HG03103 (cell line): ENCODE measurements at regions not wholly inside any gene's neighbourhood (a gene's known extent, or its start where the extent isn't known, plus 50 kb on each side); places are given as distances from the start of the nearest gene placed in this dataset.

Source experiments
- ATAC-seq: cut with Tn5 transposase; IDR thresholded peaks from one replicate; pipeline ENCODE4 v1.9.1; 2021; ENCODE audit warnings: low read depth; ENCODE audit not compliant: unreplicated experiment

DNA sequence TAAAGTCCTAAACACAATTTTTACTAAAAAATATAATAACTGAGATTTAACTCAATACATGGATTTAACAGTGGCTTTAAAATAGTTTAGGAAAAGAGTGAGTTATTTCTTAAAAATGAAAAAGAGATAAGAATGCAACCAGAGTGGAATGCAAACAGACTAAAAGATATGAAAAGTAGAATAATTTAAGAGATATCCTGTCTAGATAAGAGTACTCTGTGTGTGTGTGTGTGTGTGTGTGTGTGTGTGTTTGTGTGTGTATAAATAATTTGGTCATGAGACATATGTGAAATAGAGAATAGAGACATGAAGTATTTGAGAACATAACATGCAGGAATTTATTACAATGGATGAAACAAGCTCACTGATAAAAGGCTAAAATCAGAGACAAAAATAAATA, 986.9 kb upstream of the CHORDC1 start:
- no peak for ATAC-seq

DNA sequence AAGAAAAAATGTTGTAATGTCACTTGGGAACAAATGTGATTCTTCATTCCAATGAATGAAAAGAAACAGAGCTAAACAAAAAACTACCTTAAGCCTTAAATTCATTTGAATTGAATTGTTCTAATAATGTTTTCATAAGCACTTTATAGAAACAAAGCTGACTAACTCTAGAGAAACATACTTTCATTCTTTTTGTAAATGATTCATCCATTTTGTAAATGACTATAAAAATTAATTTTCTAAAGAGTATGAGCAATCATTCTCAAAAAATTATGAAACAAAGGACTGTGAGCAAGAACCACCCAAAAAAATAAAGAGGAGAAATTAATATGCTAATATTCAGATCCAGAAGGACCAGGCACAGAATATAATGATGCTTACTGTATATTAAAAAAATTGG, 986.5 kb upstream of the CHORDC1 start:
- no peak for ATAC-seq

DNA sequence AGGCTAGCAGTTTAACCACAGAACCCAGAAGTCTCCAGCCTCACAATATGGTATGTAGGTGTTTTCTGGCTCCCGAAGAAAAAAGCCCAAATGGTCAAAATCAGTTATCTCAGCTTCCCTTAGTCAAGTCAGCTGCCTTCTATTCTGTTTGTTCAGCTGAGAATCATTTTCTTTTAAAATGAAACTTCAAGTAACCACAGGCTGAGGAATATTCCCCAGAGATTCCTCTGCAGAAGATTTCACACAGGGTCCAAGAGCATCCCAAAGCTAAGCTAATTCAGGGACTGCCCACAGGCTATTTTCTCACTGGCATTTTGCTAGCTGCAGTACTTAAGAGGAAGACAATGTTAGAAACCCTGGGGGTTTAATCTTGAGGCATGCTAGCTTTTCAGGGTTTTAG, 977.0 kb upstream of the CHORDC1 start:
- ATAC-seq, result no peak

DNA sequence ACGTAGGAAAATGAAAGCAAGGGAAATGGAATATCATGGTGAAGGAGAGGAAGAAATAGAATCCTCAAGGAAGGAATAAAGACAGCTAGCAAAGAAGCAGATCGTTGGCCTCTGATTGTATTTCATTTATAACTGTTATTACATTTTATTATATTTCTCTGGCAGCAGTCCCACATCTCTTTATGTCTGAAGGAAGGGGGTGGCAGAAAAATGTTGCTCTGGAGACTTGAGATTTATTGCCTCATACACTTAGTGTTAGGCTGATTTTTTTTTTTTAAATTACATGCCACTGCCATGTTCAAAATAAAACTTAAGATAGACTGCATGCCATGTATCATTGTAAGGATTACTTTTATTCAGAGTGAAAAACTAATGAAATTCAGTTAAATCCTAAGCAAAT, 971.7 kb upstream of the CHORDC1 start:
- ATAC-seq, result no peak

DNA sequence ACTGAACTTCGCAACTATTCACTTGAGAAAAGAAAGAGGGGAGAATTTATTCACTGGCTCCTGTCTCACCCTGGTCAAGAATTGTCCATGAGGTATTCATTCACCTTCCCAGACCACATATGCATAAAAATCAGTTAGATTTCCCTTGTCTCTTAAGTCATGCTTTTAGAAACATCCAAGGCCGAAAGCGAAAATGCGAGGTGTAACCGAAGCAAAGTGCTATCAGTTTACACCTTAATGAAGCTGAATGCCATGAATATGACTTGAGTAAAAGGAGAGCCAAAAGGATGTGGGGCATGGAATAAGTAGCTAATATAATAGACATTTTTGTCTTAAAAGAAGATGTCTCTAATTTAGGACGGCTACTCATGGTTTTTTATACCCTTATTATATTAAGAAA, 965.6 kb upstream of the CHORDC1 start:
- no peak for ATAC-seq

DNA sequence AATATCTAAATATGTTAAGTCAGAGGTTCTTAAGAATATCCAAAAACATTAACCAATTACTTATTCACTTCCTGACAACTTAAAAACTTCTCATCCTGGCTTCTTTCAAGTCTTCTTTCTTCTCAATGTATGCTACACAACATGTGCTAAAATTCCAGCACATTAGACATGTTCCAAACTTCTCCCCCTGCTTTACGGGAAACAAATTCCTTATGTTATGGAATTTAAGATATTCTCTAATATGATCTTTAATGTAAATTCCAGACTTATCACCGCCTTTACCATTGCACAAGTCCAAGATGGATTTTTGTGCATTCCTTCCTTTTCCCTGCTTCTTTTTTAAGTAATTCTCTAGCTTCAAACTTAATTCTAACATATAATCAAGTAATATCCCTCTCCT, 964.5 kb upstream of the CHORDC1 start:
- ATAC-seq, result no peak

DNA sequence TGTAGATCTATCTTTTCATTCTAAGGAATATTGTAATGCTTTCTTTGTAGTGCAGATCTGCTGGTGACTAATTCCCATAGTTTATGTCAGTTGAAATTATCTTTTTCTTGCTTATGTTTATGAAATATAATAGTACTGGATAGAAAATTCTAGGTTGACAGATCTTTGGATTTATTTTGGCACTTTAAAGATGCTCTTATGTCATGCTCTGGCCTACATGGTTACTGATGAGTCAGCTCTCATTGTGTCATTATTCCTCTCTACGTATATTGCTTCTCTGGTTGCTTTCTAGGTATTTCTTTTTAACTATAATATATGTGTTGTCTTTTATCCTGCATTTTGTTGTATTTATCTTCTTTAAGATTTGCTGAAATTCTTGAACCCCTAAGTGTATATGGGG, 955.5 kb upstream of the CHORDC1 start:
- ATAC-seq, result no peak

DNA sequence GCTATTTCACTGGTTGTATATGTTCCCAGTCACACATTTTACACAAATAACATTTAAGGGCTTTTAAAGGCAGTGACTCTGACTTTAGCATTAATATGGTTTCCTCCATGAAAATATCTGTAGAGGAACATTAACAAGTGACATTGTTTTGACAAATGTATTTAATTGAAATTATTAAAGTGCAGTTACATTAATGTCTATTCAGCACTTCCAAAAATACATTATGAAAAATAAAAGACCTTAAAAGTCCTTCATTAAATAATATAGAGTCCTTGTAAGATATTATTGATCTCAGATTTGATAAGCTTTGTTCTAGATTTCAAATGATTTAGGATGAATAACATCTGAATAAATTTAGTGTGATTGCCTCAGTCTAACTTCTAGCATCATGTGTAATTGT, 951.9 kb upstream of the CHORDC1 start:
- ATAC-seq, result no peak

DNA sequence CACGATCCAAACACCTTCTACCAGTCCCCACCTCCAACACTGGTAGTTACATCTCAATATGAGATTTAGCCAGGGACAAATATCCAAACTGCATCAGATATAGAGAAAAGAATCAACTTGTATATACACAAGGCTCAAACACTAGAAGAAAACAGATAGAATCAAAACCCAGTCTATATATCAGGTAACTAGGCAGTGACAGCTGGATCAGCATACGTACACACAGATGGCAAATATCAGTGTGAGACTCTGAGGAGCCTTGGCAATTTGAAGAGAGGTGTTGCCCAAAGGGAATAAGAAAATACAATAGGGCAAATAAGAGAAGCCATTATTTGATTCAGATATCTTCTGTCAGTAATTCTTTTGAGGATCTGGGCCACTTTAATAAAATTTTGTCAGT, 951.3 kb upstream of the CHORDC1 start:
- ATAC-seq, result no peak

DNA sequence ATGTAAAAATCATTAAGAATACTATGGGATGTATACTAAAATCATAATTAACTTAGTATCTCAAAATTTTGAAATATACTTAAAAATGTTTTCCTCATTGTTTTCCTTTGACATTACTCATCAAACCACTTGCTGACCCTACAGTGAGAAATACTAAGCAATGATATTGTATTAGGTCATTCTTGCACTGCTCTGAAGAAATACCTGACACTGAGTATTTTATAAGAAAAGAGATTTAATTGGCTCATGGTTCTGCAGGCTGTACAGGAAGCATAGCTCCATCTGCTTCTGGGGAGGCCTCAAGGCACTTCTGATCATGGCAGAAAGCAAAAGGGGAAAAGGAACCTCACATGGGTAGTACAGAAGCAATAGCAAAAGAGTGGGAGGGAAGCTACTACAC, 950.9 kb upstream of the CHORDC1 start:
- no peak for ATAC-seq

DNA sequence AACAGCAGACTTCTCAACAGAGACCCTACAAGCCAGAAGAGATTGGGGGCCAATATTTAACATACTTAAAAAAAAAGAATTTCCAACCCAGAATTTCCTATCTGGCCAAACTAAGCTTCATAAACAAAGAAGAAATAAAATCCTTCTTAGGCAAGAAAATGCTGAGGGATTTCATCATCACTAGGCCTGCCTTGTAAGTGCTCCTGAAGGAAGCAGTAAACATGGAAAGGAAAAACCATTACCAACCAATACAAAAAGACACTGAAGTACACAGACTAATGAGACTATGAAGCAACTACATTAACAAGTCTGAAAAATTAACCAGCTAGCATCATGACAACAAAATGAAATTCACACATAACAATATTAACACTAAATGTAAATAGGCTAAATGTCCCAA, 947.9 kb upstream of the CHORDC1 start:
- no peak for ATAC-seq

DNA sequence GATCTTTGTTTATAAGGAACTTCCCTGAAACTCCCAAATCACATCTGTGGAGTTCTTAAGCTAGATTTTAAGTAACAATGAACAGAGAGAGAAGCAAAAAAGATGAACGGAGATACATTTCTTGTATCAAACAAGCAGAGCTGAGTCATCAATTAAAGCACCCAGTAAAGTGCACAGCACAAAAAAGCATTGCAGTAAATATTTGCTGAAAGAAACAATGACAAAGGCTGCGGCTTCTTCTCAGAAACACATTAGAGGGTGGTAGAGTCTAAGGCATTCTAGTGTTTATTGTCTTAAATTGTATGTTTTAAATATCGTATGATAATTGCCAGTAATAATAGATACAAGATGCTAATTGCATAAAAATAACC, 941.6 kb upstream of the CHORDC1 start:
- no peak for ATAC-seq

DNA sequence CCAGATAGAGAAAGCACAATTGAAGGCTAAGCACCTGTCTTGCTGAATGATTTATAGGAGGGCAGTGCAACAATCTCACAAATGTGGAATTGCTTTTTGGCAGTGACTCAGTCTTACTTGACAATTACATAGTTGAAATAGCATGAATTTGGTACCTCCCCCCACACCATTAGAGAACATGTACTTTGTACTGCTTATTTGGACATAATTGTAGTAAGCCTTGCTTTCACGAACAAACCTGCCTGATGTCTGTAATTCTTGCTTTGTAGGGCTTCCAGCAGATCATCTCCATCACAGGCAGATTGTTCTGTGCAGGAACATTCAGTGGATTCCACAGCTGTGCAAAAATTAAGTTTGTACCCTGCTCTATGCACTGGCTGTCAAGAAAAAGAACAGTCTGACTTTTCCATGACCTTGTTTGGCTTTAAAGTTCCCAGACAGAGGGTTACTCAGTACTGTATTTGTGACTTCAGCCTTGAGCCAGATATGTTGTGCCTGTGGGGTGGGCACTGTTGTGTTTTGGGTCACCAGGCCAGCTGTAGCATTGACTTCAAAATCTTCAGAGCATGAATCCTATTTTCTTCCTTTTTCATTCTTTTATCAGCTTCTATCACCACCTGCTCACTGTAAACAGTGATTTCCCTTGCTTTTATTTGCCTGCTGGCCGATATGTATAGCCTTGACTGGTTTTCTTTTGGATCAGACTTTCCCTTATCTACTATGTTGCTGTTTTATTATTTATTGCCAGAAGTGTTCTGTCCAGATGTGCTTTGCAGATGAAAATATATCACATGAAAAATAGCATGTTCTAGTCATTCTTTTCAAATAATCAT, 941.0 kb upstream of the CHORDC1 start:
- ATAC-seq, result no peak

DNA sequence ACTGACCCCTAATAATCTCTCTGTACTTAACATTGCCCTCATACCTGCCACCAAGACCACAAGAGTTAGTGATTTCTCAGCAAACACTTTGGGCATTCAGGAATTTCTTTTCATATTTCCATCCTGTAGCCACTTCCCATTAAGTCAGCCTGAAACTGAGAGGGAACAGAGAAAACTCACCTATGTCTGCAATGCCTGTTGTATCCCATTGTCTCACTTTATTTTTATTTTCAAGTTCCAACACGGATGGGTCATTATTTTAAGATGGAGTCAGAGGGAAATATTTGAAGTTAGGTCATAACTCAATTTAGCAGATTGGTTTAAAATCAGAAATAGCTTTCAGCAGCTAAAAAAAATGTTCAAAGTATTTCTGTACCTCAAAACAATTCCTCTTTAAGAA, 937.8 kb upstream of the CHORDC1 start:
- ATAC-seq, result no peak

DNA sequence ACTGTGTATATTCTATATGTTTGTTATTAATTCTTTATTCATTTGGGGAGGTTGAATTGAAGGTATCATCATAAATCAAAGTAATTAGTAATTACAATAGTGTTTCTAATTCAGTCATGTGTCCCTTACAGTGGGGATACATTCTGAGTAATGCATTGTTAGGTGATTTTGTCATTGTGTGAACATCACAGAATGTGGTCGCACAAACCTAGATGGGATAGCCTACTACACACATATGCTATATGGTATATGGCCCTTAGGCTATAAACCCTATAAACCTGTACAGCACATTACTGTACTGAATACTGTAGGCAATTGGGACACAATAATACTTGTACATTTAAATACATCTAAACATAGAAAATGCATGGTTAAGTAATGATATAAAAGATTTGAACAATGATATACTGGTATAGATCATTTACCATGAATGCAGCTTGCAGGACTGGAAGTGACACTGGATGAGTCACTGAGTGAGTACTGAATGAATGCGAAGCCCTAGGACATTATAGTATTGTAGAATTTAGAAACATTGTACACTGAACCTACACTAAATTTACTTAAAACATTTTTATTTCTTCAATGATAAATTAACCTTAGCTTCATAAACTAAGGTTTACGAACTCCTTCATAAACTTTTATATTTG, 936.2 kb upstream of the CHORDC1 start:
- ATAC-seq, result no peak

DNA sequence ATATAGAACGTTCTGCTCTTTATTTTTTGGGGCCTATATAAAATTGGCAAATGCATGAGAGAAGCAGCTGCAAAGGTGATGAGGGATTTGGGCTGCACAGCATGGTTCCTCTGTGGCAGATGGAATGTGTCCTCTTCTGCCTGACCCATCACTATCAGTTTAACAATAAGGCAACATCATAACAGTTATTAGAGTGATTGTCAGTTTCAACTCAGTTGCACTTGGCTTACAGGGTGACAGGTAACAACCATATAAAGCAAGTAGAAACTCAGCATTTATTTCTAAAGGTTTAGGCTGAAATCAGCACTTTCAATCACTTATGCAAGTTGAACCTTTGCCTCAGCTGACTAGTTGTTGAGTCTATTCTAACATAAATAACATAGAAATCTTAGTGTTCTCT, 935.4 kb upstream of the CHORDC1 start:
- ATAC-seq, result no peak

DNA sequence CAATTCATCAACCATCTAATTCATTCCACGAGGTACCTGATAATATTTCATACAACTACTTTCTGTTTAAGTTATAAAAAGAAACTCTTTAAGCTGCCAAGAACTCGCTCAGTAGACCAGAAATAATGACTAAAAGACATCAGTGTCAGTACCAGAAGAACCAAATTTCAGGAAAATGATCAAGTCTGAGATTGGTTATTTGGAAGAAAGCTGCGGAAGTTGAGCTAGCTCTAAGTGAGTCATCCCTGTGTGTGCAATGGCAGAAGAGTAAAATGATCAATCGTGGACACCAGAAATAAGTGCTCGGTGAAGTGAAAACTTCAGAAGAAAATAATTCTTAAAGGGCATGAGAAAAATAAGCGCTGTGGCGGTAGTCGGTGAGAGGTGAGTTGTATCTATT, 933.2 kb upstream of the CHORDC1 start:
- ATAC-seq, result no peak

DNA sequence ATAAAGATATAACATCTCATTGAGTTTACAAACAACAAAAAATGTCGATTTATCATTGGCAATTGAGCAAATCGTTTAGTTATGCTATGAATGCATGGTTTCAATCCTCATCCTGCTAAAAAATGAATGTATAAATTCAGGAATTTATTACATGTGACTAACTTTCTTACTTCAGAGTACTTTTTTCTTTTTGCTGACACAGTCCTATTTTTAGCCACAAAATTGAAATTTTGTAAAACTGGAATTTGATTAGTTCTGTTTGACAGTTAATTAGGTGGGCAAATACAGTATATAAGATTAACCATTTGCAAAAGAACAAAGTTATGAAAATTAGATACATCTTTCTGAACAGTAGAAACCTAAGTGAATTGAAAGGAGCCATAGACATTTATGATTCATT, 925.0 kb upstream of the CHORDC1 start:
- no peak for ATAC-seq

DNA sequence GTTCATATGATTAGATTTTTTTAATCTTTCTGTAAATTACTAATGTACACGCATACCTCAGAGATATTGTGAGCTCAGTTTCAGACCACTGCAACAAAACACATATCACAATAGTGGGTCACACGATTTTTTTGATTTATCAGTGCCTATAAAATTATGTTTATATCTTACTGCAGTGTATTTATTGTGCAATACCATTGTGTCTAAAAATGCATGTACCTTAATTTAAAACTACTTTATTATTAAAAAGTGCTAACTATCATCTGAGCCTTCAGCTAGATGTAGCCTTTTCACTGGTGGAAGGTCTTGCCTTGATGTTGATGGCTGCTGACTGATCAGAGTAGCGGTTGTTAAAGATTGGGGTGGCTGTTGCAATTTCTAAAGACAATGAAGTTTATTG, 918.8 kb upstream of the CHORDC1 start:
- ATAC-seq, result no peak

DNA sequence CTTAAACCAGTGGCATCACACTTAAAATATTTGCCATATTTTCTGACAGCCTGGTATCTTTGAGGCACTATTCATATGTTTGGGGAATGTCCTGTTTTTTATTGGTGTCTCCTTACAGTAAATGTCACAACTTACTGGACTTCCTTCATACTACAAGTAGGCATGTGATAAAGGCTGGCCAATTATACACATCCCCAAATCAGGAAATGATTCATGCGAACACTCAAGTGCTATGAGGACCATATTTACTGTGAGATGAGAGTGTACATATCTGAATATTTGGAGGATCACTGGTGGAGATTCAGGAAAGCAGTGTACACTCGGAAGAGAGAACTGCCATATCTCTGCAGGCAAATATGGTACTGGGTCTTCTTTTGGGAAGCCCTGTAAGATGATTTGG, 913.8 kb upstream of the CHORDC1 start:
- no peak for ATAC-seq

DNA sequence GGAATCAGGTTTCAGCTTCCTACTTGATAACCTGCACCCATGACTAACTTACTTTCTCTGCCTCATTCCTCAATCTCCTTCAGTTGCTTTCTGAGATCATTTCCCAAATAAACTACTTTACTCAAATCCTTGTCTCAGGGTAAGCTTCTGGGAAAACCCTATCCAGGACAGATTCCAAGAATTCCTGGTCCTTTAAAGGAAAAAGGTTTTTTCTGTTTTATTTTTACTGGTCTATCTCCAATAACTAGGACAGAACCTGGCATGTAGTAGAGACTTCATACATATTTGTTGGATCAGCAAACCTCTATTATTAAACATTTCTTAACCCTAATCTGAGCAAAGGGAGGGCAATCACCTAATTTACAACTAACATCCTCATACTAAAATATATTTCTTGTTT, 910.5 kb upstream of the CHORDC1 start:
- no peak for ATAC-seq

DNA sequence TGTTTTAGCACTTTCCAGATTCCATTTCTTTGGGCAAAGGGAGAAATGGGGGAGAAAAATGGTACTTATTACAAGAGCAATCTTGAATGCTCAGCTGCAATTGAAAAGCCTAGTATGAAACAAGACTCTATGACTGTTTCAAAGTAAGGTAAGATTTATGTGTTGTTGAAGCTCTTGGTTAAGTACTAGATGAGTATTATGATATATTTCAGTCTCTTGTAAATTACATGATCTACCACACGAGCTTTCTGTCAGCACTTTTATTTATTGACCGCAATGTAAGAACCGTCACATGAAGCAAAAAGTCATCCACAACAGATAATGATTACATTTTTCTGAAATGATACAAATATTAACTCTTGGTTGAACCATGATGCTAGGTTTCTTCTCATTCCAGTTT, 906.7 kb upstream of the CHORDC1 start:
- ATAC-seq, result no peak

DNA sequence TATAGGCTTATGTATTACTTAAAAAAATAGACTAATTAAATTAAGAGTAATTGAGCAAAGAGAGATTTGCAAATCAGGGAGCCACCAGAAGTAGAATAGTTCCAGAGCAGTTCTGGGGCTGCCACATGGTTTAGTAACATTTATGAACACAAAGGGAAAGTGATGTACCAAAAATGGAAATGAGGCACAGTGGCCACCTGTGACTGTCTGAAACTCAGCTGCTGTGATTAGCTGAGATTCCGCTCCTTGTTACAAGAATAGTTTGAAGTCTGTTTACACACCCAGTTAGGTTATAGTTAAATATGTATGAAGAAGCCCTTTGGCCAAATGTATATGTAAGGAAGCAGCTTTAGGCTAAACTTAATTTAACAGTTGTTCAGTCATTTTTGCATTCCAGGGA, 901.5 kb upstream of the CHORDC1 start:
- no peak for ATAC-seq
